ENCODE measurements at regions not wholly inside any gene's neighbourhood (a gene's known extent, or its start where the extent isn't known, plus 50 kb on each side); places are given as distances from the start of the nearest gene placed in this dataset.

GRCh38 chr5:3518051-3518450 is 77.6 kb upstream of the IRX1 start:
- TF ChIP-seq CTCF (conservative IDR thresholded peaks at IDR 0.05) (no peak), EZH2 (IDR thresholded peaks at IDR 0.05; ENCODE audit: low read depth) (no peak)
